ENCODE measurements at regions not wholly inside any gene's neighbourhood (a gene's known extent, or its start where the extent isn't known, plus 50 kb on each side); places are given as distances from the start of the nearest gene placed in this dataset.

DNA sequence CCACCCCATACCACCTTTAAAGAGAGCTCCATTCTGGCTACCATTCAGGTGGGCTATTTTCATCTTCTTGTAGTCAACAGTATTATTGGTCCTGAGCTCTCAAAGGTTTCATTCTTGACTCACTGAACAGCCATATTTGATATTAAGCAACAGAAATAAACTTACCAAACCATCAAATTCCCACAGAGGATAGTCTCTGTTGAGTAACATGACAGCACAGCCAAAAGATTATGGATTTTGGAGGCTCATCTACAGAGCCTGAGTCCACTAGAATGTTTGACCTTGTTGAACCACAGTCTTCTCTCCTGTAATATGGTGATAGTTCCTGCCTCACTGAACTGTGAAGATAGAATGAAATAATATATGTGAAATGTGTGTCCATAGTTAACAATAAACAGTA, 276.3 kb upstream of the LDB2 start:
- no peak for DNase-seq

GRCh38 chr4:17173300-17173699, 274.9 kb upstream of the LDB2 start:
- DNase-seq, result no peak

DNA sequence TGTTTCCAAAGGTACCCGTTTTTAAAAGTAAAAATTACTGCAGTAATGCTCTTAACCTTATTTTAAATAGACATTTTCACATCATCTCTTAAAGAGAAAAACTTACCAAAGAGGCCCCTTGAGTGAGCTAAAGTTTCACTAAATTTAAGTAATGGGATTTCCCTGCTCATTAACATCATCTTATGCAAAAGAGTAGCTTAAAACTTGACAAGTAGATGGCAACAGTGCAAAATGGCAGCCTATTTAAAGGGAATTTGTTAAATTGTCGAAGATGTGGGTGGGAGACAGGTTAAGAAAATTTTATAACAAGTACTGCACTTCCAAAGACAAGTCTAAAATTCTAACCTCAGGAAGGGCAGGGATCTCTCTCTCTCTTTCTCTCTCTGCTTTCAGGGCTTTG, 271.7 kb upstream of the LDB2 start:
- DNase-seq, result peak in 1 of 3 donors; percentile 32

DNA sequence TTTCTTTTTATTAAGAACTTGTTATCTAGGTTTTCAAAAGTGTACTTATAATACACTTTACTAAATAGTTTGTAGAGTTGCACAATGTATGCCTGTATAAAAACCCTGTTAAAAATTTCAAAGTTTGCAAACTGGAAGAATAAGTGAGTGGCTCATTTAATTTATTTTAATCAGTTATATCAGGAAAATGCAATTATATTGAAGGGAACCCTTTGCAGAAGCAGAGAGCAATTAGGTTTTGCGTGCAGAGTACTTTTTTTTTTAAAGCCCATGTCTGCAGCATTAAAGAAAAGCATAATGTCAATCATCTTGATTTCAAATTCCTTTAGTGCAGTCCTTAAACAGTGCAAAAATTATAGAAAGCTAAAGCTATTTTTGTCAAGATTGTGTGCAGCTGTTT, 271.3 kb upstream of the LDB2 start:
- DNase-seq, result no peak

DNA sequence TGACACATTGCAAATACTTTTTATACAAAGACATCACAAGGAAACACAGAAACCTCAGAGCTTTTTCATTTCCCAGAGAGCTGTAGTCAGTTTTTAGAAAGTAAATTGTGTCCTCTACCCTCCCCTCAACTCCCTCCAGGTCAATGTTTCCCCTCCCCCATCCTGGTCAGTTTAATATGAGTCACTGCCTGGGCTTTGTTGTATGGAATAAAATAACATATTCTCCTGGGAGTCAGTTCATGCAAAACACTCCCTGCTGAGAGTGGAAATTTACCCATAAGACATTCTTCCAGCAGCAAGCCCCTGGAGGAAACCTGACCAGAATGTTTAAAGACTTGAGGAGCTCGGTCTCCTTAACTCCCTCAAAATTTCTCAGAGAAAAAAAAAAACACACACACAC, 270.1 kb upstream of the LDB2 start:
- DNase-seq, result peak in 2 of 3 donors; percentile 61 to 68

GRCh38 chr4:17166954-17167353, 268.5 kb upstream of the LDB2 start:
- no peak for DNase-seq

GRCh38 chr4:17165286-17165685, 266.8 kb upstream of the LDB2 start:
- no peak for DNase-seq

DNA sequence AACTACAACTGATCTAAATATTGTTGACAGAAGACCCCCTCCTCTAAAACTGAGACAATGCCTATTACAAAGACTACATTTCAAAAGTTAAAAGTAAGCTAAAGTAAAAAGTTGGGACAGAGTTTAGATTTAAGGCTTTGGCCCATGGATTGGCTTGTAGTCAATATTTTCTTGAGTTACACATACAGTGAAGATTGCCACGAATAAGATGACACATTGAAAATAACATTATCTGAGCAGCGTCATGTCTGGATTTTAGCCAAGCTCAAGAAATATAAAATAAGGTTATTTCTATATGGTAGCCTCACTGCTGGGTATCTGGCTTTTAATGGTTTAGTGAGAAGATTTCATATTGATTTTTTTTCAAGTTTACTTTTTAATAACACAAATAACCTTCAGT, 266.2 kb upstream of the LDB2 start:
- peak in 1 of 3 donors; percentile 49 for DNase-seq

DNA sequence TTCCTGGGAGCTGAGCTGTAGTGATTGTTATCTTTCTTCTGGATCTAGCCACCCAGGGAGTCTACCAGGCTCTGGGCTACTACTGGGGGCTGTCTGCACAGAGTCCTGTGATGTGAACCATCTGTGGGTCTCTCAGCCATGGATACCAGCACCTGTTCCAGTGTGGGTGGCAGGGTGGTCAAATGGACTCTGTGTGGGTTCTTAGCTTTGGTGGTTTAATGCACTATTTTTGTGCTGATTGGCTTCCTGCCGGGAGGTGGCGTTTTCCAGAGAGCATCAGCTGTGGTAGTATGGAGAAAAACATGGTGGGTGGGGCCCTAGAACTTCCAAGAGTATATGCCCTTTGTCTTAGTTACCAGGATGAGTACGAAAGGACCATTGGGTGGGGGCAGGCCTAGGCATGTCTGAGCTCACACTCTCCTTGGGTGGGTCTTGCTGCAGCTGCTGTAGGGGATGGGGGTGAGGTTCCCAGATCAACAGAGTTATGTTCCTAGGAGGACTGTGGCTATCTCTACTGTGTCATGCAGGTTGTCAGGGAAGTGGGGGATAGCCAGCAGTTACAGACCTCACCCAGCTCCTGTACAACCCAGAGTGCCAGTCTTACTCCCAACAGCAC, 264.8 kb upstream of the LDB2 start:
- no peak for DNase-seq

- DNase-seq, result no peak
Observed at GRCh38 chr4:17157304-17157703, 258.9 kb upstream of the LDB2 start.

DNA sequence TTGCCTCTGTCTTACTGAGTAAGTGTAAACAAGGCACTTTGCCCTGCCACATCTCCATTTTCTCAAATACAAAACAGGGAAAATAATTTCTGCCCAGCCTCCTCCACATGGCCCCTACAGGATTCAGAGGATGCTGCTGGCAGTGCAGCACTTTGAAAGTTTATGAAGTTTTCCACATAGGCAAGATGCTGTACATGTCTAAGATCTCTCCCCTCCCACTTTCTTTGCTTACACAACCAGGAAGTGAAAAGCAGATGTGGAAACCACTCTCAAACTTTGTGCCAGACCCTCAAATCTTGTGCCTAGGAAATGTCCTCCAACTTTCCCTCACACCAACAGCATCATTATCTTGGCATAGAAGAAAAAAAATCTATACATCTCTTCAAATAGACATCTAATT, 257.0 kb upstream of the LDB2 start:
- DNase-seq, result no peak

- DNase-seq, result no peak
Observed at GRCh38 chr4:17153572-17153971, 255.1 kb upstream of the LDB2 start.

DNA sequence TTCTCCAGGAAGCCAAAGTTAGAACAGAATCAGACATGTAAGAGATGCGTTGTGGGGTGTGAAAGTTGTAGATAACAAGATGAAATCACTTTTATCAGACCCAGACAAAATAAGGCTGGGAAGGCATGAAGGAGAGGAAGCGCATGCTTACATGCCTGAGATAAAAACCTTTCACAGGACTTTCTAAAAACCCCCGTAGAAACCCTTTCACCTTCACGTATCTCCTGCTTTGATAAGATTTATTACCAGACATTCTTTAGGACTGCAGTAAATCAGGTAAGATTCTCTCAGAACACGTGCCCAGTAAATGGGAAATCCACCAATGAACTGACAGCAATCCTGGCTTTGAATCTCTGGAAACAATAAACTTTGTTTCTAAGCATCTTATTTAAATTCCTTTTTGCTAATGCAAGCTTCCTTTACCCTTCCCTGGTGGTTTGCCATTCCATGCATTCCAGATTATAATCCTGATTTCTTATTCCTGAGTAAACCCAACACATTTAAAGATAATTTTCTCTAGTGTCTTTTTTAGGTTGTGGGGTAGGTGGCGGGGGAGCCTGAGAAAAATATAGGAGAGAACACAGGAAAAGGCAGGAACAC, 254.6 kb upstream of the LDB2 start:
- DNase-seq, result no peak

DNA sequence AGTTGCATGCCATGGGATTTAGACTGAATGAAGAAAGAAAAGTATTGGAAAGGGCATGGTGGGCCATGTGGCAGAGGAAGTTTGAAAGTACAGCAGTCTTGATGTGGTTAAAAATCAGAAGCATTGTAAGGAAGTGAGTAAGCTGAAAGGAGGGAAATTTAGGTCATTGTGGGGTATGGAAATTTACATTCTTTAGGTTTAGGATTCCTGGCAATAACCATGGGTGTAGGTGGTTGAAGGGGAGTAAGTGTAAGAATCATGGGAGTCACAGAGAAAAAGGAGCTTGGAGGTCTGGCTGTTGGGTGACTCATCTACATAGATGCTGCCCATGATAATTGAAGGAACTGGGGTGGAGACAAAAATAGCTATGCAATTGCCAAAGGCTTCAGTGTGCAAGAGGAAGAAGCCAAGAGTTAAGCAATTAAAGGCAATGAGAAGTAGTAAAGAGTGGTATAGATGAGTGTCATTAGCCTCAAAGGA, 243.8 kb upstream of the LDB2 start:
- DNase-seq, result peak in 1 of 3 donors; percentile 97

GRCh38 chr4:17138847-17139246, 240.4 kb upstream of the LDB2 start:
- no peak for DNase-seq

DNA sequence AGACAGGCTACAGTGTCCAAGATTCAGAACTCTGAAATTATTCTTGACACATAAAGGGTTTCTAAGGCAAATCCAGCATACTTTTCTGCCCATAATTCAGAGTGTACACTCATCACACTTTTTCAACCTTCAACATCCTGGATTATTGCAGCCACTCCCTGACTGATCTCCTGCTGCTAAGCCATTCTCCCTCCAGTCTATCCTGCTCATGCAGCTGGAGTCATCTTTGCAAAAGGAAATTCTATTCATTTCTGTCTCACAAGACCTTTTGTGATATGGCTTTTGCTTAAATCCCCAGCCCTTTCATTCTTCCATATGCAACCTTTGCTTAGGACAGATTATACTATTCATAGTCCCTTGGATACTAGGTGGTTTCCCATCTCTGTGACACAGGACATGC, 236.1 kb upstream of the LDB2 start:
- DNase-seq, result no peak

DNA sequence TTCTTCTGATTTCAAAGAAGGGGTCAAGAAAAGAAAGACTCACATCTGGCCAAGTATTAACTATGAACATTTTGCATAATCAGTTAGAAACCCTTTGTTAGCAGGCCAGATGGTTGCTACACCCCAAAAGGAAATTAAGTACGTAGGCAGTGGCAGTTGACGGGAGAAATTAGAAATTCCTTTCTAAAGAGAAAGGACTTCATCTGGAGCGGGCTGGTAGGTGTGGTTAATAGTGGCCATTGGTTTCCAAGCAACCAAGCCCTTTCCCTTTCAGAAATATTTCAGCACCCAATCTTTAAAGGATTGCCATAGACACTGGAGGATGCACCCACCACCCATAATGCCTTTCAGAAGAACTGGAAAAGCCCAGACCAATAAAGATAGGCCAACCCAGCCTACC, 235.7 kb upstream of the LDB2 start:
- DNase-seq, result no peak

- no peak for DNase-seq
Observed at GRCh38 chr4:17132226-17132625, 233.8 kb upstream of the LDB2 start.

- no peak for DNase-seq
Observed at GRCh38 chr4:17128268-17128667, 229.8 kb upstream of the LDB2 start.

DNA sequence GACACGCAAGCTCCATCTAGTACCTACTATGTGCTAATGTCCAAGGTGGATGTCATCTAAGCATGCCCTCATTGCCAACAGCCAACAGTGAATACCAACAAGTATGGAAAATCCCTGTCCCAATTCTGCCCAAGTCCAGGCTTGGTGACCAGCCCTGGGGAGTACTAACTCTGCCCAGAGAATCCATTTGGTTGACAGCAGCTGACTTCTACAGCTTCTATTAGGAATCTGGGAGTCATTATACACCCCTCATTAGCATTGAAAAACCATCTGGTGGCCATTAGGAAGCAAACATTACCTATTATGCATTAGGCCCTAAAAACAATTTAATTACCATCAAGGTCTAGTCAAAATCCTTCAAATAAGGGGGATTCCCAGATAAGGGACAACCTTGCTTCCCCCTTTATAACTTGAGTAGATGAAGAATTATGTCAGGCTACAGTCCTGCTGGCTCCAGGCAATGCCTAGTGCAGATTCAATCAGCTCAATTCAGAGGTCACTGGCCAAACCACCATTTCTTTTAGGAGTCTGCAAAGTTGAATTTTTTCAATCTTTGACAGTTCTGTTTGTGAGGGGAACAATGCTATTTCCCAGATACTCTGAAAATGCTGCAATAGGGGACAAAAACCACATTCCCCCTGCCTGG, 228.0 kb upstream of the LDB2 start:
- no peak for DNase-seq

- no peak for DNase-seq
Observed at GRCh38 chr4:17124767-17125166, 226.3 kb upstream of the LDB2 start.

GRCh38 chr4:17120761-17121160, 222.3 kb upstream of the LDB2 start:
- no peak for DNase-seq

DNA sequence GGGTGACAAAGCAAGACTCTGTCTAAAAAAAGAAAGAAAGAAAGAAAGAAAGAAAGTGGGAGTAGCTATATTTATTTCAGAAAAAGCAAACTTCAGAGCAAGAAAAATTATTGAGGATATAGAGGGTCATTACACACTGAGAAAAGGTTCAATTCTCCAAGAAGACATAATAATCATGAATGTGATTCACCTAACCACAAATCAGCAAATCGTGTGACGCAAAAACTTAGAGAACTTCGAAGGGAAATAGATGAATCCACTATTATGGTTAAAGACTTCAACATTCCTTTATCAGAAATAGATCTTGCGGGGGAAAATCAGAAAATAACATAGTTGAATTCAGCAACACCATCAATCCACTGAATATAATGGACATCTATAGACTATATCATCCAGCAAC, 219.3 kb upstream of the LDB2 start:
- no peak for DNase-seq

- DNase-seq, result no peak
Observed at GRCh38 chr4:17115583-17115982, 217.1 kb upstream of the LDB2 start.

All from muscle of back (tissue), 3 donors.